GM10266 (cell line): ENCODE measurements at regions not wholly inside any gene's neighbourhood (a gene's known extent, or its start where the extent isn't known, plus 50 kb on each side); places are given as distances from the start of the nearest gene placed in this dataset.

Source experiments
- DNase-seq: peaks from one replicate; pipeline ENCODE4 v3.0.0; 2012; ENCODE audit errors: extremely low spot score
- CTCF ChIP-seq: IDR thresholded peaks from 2 replicates; pipeline ENCODE4 v1.5.1; 2012; ENCODE audit warnings: mild to moderate bottlenecking, low read depth; ENCODE audit not compliant: control insufficient read depth, insufficient read depth; ENCODE audit errors: missing control alignments

GRCh38 chr1:57898531-57898930 is 474.7 kb upstream of the DAB1 start:
- no peak for TF ChIP-seq CTCF
- DNase-seq: no peak

GRCh38 chr1:57897581-57897980 is 473.7 kb upstream of the DAB1 start:
- TF ChIP-seq CTCF: no peak
- no peak for DNase-seq

DNA sequence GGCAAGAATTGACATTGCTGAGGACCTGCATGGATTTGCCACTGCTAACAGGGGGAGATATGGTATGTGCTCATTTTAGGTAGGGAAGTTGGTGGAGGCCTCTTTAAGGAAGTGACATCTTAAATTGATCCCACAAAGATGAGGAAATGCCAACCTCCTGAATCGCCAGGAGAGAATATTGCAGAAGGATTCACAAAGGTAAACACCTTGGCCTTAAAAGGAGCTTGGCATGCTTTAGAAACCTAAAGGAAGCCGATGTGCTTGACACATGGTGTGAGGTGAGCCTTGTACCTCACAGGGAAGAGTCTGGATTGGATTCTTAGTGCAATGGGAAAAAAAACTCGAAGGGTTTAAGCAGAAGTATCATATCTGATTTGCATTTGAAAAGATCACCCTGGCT is 470.5 kb upstream of the DAB1 start:
- TF ChIP-seq CTCF: no peak

GRCh38 chr1:57889676-57890320 is 465.9 kb upstream of the DAB1 start:
- no peak for TF ChIP-seq CTCF
- DNase-seq: no peak

More for the DNA sequence above, 470.5 kb upstream of the DAB1 start:
- DNase-seq: no peak

- TF ChIP-seq CTCF: no peak
- DNase-seq: no peak
Observed at GRCh38 chr1:57887964-57888491, 464.2 kb upstream of the DAB1 start.

- no peak for DNase-seq
- TF ChIP-seq CTCF: no peak
Observed at GRCh38 chr1:57886376-57886775, 462.5 kb upstream of the DAB1 start.

DNA sequence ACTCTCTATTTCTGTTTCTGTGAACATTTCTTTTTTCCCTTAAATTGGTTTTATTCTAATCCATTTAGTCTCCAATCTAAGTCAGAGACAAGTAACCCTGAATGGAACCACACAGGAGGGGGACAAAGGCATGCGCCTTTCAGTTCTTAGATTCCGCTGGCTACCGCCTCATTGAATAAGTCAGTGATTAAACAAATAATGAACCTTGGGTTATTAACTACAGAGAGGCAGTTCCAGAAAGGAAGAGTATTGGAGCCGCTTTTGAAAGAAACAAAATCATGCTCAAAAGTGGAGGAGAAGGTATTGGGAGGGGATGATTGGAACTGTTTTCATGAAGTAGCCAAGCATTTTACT is 459.8 kb upstream of the DAB1 start:
- TF ChIP-seq CTCF: no peak
- DNase-seq: no peak
